Liver (tissue), 7 donors: ENCODE measurements at regions not wholly inside any gene's neighbourhood (a gene's known extent, or its start where the extent isn't known, plus 50 kb on each side); places are given as distances from the start of the nearest gene placed in this dataset.

Source experiments
- DNase-seq: peaks from one replicate; pipeline ENCODE4 v3.0.0-alpha.2; 2017; ENCODE audit warnings: low spot score
- H3K27ac ChIP-seq, 2 donors: one replicate each; pipeline ENCODE4 v1.7.0; 2013; ENCODE audit warnings: inconsistent platforms in 2 of 2, low read length in 2 of 2, control low read depth in 1 of 2, low read depth in 1 of 2, mild to moderate bottlenecking in 1 of 2
- H3K27me3 ChIP-seq, 4 donors: one replicate each; pipeline versions ENCODE4 v1.6.1 to v1.7.0; 2013; ENCODE audit warnings: low read length in 3 of 4, inconsistent platforms in 1 of 4, mild to moderate bottlenecking in 1 of 4, moderate library complexity in 1 of 4; ENCODE audit not compliant: control insufficient read depth in 4 of 4, insufficient read depth in 4 of 4
- H3K36me3 ChIP-seq, 4 donors: one replicate each; pipeline versions ENCODE4 v1.6.1 to v1.7.0; 2013; ENCODE audit warnings: low read length in 3 of 4, mild to moderate bottlenecking in 3 of 4, low read depth in 1 of 4, moderate library complexity in 1 of 4; ENCODE audit not compliant: control insufficient read depth in 4 of 4, insufficient read depth in 3 of 4
- H3K4me1 ChIP-seq, 4 donors: one replicate each; pipeline versions ENCODE4 v1.6.1 to v1.7.0; 2013; ENCODE audit warnings: low read length in 3 of 4, mild to moderate bottlenecking in 3 of 4, moderate library complexity in 1 of 4; ENCODE audit not compliant: control insufficient read depth in 4 of 4, insufficient read depth in 4 of 4
- H3K4me3 ChIP-seq, 3 donors: one replicate each; pipeline versions ENCODE4 v1.6.1 to v1.7.0; 2013; ENCODE audit warnings: low read length in 3 of 3, control low read depth in 1 of 3, low read depth in 1 of 3, mild to moderate bottlenecking in 1 of 3
- H3K9ac ChIP-seq, 2 donors: one replicate each; pipeline ENCODE4 v1.7.0; 2013; ENCODE audit warnings: low read length in 2 of 2, mild to moderate bottlenecking in 2 of 2, moderate library complexity in 2 of 2, control low read depth in 1 of 2, low read depth in 1 of 2
- H3K9me3 ChIP-seq, 4 donors: one replicate each; pipeline versions ENCODE4 v1.6.1 to v1.7.0; 2013; ENCODE audit warnings: low read length in 3 of 4; ENCODE audit not compliant: control insufficient read depth in 4 of 4
- ATF3 ChIP-seq: IDR thresholded peaks from 2 replicates; pipeline ENCODE4 v1.6.1; 2016; ENCODE audit warnings: antibody characterized with exemption
- FOXA2 ChIP-seq: IDR thresholded peaks from 2 replicates; pipeline ENCODE4 v1.6.1; 2016; ENCODE audit warnings: antibody characterized with exemption
- GABPA ChIP-seq, 2 donors: IDR thresholded peaks in 1 of 2; conservative IDR thresholded peaks in 1 of 2; 2 replicates each; pipeline ENCODE4 v1.6.1; 2016; ENCODE audit warnings: antibody characterized with exemption in 2 of 2, mild to moderate bottlenecking in 1 of 2, moderate library complexity in 1 of 2
- HNF4A ChIP-seq, 2 donors: conservative IDR thresholded peaks; 2 replicates each; pipeline ENCODE4 v1.6.1; 2016; ENCODE audit warnings: antibody characterized with exemption in 2 of 2, mild to moderate bottlenecking in 2 of 2
- HNF4G ChIP-seq: IDR thresholded peaks from 2 replicates; pipeline ENCODE4 v1.6.1; 2016; ENCODE audit warnings: antibody characterized with exemption
- JUND ChIP-seq, 2 donors: IDR thresholded peaks; 2 replicates each; pipeline ENCODE4 v1.6.1; 2016; ENCODE audit warnings: antibody characterized with exemption in 2 of 2
- NR2F2 ChIP-seq: IDR thresholded peaks from 2 replicates; pipeline ENCODE4 v1.6.1; 2016; ENCODE audit warnings: antibody characterized with exemption
- RAD21 ChIP-seq, 2 donors: IDR thresholded peaks; 2 replicates each; pipeline ENCODE4 v1.6.1; 2016; ENCODE audit warnings: antibody characterized with exemption in 2 of 2, mild to moderate bottlenecking in 2 of 2
- REST ChIP-seq: IDR thresholded peaks from 2 replicates; pipeline ENCODE4 v1.6.1; 2016; ENCODE audit warnings: antibody characterized with exemption, mild to moderate bottlenecking
- RXRA ChIP-seq, 2 donors: IDR thresholded peaks; 2 replicates each; pipeline ENCODE4 v1.6.1; 2017 to 2018; ENCODE audit warnings: antibody characterized with exemption in 2 of 2, mild to moderate bottlenecking in 1 of 2
- SP1 ChIP-seq: IDR thresholded peaks from 2 replicates; pipeline ENCODE4 v1.6.1; 2018; ENCODE audit warnings: antibody characterized with exemption, mild to moderate bottlenecking
- YY1 ChIP-seq: IDR thresholded peaks from 2 replicates; pipeline ENCODE4 v1.6.1; 2016; ENCODE audit warnings: antibody characterized with exemption, mild to moderate bottlenecking
- ZBTB33 ChIP-seq: IDR thresholded peaks from 2 replicates; pipeline ENCODE4 v1.6.1; 2016; ENCODE audit warnings: antibody characterized with exemption
- WGBS: extraction: QIAGEN DNeasy Blood & Tissue Kit; methylation state at CpG from one replicate; pipeline ENCODE4 v1.1.7; 2013; 5-methylcytosine and 5-hydroxymethylcytosine counted together
- donor health status: healthy.
- donor health status: healthy.
- donor health status: healthy.
- donor health status: healthy.

GRCh38 chr2:11919953-11920352, 173.5 kb downstream of the LPIN1 start:
- H3K9ac ChIP-seq, result no peak overlapping the region
- no peak for DNase-seq
- 90% methylated on average over 2 of the region's 2 CpGs for WGBS
- no peak overlapping the region for H3K27ac ChIP-seq
- H3K4me1 ChIP-seq, result no peaks in the 10 kb centered on the region
- TF ChIP-seq RXRA (IDR thresholded peaks at IDR 0.05) (no peak), ZBTB33 (no peak)
- H3K27me3 ChIP-seq, result no peaks in the 10 kb centered on the region
- no peaks in the 10 kb centered on the region for H3K36me3 ChIP-seq
- H3K4me3 ChIP-seq, result no peak overlapping the region
- no peaks in the 10 kb centered on the region for H3K9me3 ChIP-seq

GRCh38 chr2:11920993-11921583, 174.7 kb downstream of the LPIN1 start:
- TF ChIP-seq ZBTB33 (no peak), JUND (IDR thresholded peaks at IDR 0.05) (no peak), RAD21 (IDR thresholded peaks at IDR 0.05) (no peak)
- no peak for DNase-seq
- WGBS, result 83% methylated on average over 6 of the region's 6 CpGs
- Histone ChIP-seq H3K9ac (no peak overlapping the region), H3K27me3 (no peaks in the 10 kb centered on the region), H3K4me1 (no peaks in the 10 kb centered on the region), H3K9me3 (no peaks in the 10 kb centered on the region), H3K36me3 (no peaks in the 10 kb centered on the region), H3K27ac (no peak overlapping the region), H3K4me3 (no peak overlapping the region)

- H3K9me3 ChIP-seq, result no peaks in the 10 kb centered on the region
- WGBS, result 93% methylated on average over 4 of the region's 4 CpGs
- DNase-seq, result no peak
- no peaks in the 10 kb centered on the region for H3K36me3 ChIP-seq
- no peak overlapping the region for H3K9ac ChIP-seq
- no peak overlapping the region for H3K27ac ChIP-seq
- H3K27me3 ChIP-seq, result no peaks in the 10 kb centered on the region
- TF ChIP-seq NR2F2 (no peak), YY1 (no peak), SP1 (no peak), HNF4G (no peak), FOXA2 (no peak), ATF3 (no peak), GABPA (IDR thresholded peaks at IDR 0.05 in 1 of 2, conservative IDR thresholded peaks at IDR 0.05 in 1 of 2) (no peak), JUND (IDR thresholded peaks at IDR 0.05) (no peak), HNF4A (conservative IDR thresholded peaks at IDR 0.05) (no peak), REST (no peak)
- no peak overlapping the region for H3K4me3 ChIP-seq
- H3K4me1 ChIP-seq, result no peaks in the 10 kb centered on the region
These were observed 175.9 kb downstream of the LPIN1 start for GRCh38 chr2:11922294-11922693.
